ENCODE measurements at regions not wholly inside any gene's neighbourhood (a gene's known extent, or its start where the extent isn't known, plus 50 kb on each side); places are given as distances from the start of the nearest gene placed in this dataset.

DNA sequence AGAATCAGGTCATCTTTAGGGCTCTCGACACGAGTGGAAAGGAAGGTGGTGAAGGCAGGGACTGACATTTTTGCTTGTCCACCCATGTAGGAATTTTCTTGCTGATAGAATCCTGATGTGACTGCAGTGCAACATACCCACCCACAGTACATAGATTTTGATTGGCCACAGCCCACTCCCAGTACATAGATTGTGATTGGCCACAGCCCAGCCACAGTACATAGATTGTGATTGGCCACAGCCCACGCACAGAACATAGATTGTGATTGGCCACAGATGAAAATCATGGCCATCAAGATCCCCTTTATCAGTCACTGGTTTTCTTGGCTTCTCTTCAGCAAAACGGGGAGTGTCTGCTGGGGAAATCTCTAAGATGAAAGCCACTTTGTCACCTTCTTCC, 1041.5 kb downstream of the AACS start:
- H3K9me3 ChIP-seq: no peaks in the 10 kb centered on the region
- no peak overlapping the region for H3K4me3 ChIP-seq
- 75% methylated on average over 3 of the region's 4 CpGs for WGBS
- TF ChIP-seq, protein P1, sequence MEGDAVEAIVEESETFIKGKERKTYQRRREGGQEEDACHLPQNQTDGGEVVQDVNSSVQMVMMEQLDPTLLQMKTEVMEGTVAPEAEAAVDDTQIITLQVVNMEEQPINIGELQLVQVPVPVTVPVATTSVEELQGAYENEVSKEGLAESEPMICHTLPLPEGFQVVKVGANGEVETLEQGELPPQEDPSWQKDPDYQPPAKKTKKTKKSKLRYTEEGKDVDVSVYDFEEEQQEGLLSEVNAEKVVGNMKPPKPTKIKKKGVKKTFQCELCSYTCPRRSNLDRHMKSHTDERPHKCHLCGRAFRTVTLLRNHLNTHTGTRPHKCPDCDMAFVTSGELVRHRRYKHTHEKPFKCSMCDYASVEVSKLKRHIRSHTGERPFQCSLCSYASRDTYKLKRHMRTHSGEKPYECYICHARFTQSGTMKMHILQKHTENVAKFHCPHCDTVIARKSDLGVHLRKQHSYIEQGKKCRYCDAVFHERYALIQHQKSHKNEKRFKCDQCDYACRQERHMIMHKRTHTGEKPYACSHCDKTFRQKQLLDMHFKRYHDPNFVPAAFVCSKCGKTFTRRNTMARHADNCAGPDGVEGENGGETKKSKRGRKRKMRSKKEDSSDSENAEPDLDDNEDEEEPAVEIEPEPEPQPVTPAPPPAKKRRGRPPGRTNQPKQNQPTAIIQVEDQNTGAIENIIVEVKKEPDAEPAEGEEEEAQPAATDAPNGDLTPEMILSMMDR (IDR thresholded peaks at IDR 0.05): no peak
- intact Hi-C loops (cut with DNase I): no loop called here
- H3K27me3 ChIP-seq (replicated peaks; ENCODE audit: insufficient read depth): no peaks in the 10 kb centered on the region
- DNase-seq (ENCODE audit: low spot score): no peak
- no peaks in the 10 kb centered on the region for H3K4me1 ChIP-seq (replicated peaks)
- H3K27ac ChIP-seq: no peak overlapping the region
- H3K36me3 ChIP-seq: no peaks in the 10 kb centered on the region

DNA sequence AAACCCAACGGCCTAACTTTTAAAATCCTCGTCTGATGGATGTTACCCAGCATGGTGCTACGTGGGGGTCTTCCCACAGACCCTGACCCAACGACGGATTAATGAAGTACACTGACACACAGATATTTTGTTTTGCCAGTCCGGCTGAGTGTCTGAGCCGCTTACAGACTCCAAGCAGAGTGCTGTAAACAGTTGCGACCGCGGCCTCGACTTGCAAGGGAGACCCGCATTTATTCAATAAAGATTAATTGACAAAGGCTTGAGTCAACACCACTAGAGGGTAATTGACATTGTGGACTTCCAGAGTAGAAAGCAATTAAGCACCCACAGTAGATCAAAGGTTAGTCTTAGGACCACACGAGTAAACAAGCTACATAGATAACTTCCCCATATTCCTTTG, 1042.4 kb downstream of the AACS start:
- Histone ChIP-seq H3K4me1 (replicated peaks) (no peaks in the 10 kb centered on the region), H3K9me3 (no peaks in the 10 kb centered on the region), H3K4me3 (no peak overlapping the region), H3K27me3 (replicated peaks; ENCODE audit: insufficient read depth) (no peaks in the 10 kb centered on the region), H3K36me3 (no peaks in the 10 kb centered on the region), H3K27ac (no peak overlapping the region)
- WGBS: 54% methylated on average over 13 of the region's 13 CpGs
- DNase-seq (ENCODE audit: low spot score): no peak
- intact Hi-C loops (cut with DNase I): no loop called here
- no peak for TF ChIP-seq POLR2A (IDR thresholded peaks at IDR 0.05)
- TF ChIP-seq POLR2AphosphoS5 (IDR thresholded peaks at IDR 0.05): no peak
- TF ChIP-seq, protein P1 (IDR thresholded peaks at IDR 0.05): no peak

DNA sequence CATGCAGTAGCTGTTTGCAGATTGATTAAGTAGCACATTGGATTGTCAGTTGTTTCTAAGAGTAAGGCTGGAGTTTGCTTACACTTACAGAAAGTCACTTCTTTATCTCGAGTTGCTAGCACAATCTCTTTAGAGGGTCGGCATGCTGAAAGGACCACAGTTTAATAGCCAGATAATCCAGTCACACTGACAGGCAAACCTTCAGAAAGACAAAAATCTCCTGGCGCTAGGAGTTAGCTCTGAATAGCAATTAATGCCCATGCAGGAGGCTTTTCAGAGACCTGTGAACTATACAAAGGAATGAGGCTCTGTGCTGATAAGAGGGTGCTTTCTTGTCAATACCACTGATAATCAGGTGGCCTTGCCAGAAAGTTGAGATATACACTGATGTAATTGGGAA, 1043.0 kb downstream of the AACS start:
- TF ChIP-seq POLR2A (IDR thresholded peaks at IDR 0.05) (no peak), POLR2AphosphoS5 (IDR thresholded peaks at IDR 0.05) (no peak)
- TF ChIP-seq, protein P1 (IDR thresholded peaks at IDR 0.05): no peak
- Histone ChIP-seq H3K27ac (no peak overlapping the region), H3K36me3 (no peaks in the 10 kb centered on the region), H3K9me3 (no peaks in the 10 kb centered on the region), H3K4me1 (replicated peaks) (no peaks in the 10 kb centered on the region), H3K4me3 (no peak overlapping the region), H3K27me3 (replicated peaks; ENCODE audit: insufficient read depth) (no peaks in the 10 kb centered on the region)
- intact Hi-C loops (cut with DNase I): no loop called here
- WGBS: 29% methylated on average over 3 of the region's 3 CpGs
- no peak for DNase-seq (ENCODE audit: low spot score)

DNA sequence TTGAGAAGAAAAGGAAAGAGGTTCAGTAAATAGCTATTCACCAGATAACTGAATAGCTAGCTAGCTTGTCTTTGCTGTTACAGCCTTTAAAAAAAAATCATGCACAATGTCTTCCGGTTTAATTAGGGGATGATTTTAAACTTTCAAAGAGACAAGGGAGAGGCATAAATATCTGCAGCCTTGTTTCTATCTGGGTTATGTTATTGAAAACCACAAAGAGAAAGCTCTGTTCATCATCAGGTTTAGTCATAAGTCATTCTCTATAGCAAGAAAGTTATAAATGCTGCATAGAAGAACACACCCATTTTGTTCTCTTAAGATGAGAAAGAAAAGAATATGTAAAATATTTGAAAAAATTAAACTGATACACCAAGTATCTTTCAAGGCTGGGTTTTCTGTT, 1046.9 kb downstream of the AACS start:
- intact Hi-C loops (cut with DNase I): no loop called here
- Histone ChIP-seq H3K36me3 (no peaks in the 10 kb centered on the region), H3K4me3 (no peak overlapping the region), H3K27ac (no peak overlapping the region), H3K4me1 (replicated peaks) (no peaks in the 10 kb centered on the region), H3K27me3 (replicated peaks; ENCODE audit: insufficient read depth) (no peaks in the 10 kb centered on the region), H3K9me3 (no peaks in the 10 kb centered on the region)
- 63% methylated on average over 1 of the region's 1 CpG for WGBS
- TF ChIP-seq POLR2AphosphoS5 (IDR thresholded peaks at IDR 0.05) (no peak), POLR2A (IDR thresholded peaks at IDR 0.05) (no peak)
- TF ChIP-seq, protein P1 (IDR thresholded peaks at IDR 0.05): no peak
- no peak for DNase-seq (ENCODE audit: low spot score)

DNA sequence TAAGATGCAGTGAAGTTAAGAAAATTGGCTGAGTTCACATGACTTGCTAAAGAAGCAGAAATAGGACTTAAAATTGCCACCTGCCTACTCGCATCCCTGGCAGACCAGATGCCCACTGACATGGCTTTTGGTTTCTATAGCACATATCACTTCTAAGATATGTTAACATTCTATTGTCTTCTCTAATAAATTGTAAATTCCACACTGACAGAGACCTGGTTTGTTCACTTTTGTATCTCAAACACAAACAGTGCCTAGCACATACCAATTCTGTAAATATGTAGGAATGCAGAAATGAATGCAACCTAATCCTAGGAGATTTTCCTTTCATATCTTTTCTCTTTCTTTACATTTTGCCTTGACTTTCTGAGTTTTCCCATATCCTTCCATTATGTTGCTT, 1047.6 kb downstream of the AACS start:
- no peak overlapping the region for H3K27ac ChIP-seq
- 57% methylated on average over 1 of the region's 1 CpG for WGBS
- intact Hi-C loops (cut with DNase I): no loop called here

More for the DNA sequence above, 1047.6 kb downstream of the AACS start:
- no peak overlapping the region for H3K4me3 ChIP-seq
- no peaks in the 10 kb centered on the region for H3K27me3 ChIP-seq (replicated peaks; ENCODE audit: insufficient read depth)
- no peaks in the 10 kb centered on the region for H3K9me3 ChIP-seq
- H3K4me1 ChIP-seq (replicated peaks): no peaks in the 10 kb centered on the region
- no peaks in the 10 kb centered on the region for H3K36me3 ChIP-seq
- TF ChIP-seq, protein P1 (IDR thresholded peaks at IDR 0.05): no peak
- TF ChIP-seq POLR2A (IDR thresholded peaks at IDR 0.05) (no peak), POLR2AphosphoS5 (IDR thresholded peaks at IDR 0.05) (no peak)
- DNase-seq (ENCODE audit: low spot score): no peak

All from prostate gland (tissue), 2 donors.